ENCODE measurements at regions not wholly inside any gene's neighbourhood (a gene's known extent, or its start where the extent isn't known, plus 50 kb on each side); places are given as distances from the start of the nearest gene placed in this dataset.
"Not testable (repeated sequence)": the region's sequence is repeated elsewhere in the genome, so short reads cannot be mapped to it uniquely, and the experiment has no call there.

GRCh38 chr16:29255957-29256356 is 150.6 kb downstream of the NPIPB11 start:
- H3K4me1 ChIP-seq (ENCODE audit: control insufficient read depth in 1 of 2, insufficient read depth in 2 of 2, low read length in 2 of 2); H3K36me3 ChIP-seq (ENCODE audit: control insufficient read depth in 1 of 2, insufficient read depth in 2 of 2, low read length in 1 of 2); ATAC-seq (ENCODE audit: low FRiP score); H3K4me3 ChIP-seq (ENCODE audit: low read length in 2 of 2); intact Hi-C loops (cut with DNase I); H3K9me3 ChIP-seq (ENCODE audit: control insufficient read depth, low read length); H3K27ac ChIP-seq (ENCODE audit: low read depth in 1 of 2, low read length in 2 of 2); H3K27me3 ChIP-seq (ENCODE audit: control insufficient read depth in 1 of 2, insufficient read depth in 2 of 2, low read length in 1 of 2); DNase-seq: not testable (repeated sequence)
- WGBS, 2 donors = 67 to 75% methylated on average over 6 of the region's 6 CpGs

DNA sequence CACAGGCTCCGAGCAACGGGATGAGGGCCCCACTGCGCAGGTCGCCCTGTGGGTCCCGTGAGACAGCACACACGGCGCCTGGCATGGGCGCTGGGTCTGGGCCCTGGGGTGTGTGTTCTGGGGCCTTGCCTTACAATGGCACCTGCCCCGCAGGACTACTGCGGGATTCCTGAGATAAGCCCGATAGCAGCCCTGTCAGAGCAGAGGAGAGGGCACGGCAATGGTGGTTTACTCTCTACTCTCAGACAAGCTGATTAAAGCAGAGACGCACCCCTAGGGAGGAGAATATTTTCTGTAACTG is 151.1 kb downstream of the NPIPB11 start:
- DNase-seq; H3K9me3 ChIP-seq (ENCODE audit: control insufficient read depth, low read length); intact Hi-C loops (cut with DNase I); H3K27ac ChIP-seq (ENCODE audit: low read depth in 1 of 2, low read length in 2 of 2); H3K4me3 ChIP-seq (ENCODE audit: low read length in 2 of 2); H3K4me1 ChIP-seq (ENCODE audit: control insufficient read depth in 1 of 2, insufficient read depth in 2 of 2, low read length in 2 of 2); H3K36me3 ChIP-seq (ENCODE audit: control insufficient read depth in 1 of 2, insufficient read depth in 2 of 2, low read length in 1 of 2); H3K27me3 ChIP-seq (ENCODE audit: control insufficient read depth in 1 of 2, insufficient read depth in 2 of 2, low read length in 1 of 2); ATAC-seq (ENCODE audit: low FRiP score): not testable (repeated sequence)
- WGBS, 2 donors = 94 to 96% methylated on average over 10 to 13 of the region's 13 CpGs

- Histone ChIP-seq H3K27ac (ENCODE audit: low read depth in 1 of 2, low read length in 2 of 2) (no peak overlapping the region), H3K9me3 (ENCODE audit: control insufficient read depth, low read length) (no peaks in the 10 kb centered on the region), H3K36me3 (ENCODE audit: control insufficient read depth in 1 of 2, insufficient read depth in 2 of 2, low read length in 1 of 2) (no peaks in the 10 kb centered on the region), H3K4me3 (ENCODE audit: low read length in 2 of 2) (no peak overlapping the region), H3K27me3 (ENCODE audit: control insufficient read depth in 1 of 2, insufficient read depth in 2 of 2, low read length in 1 of 2) (no peaks in the 10 kb centered on the region), H3K4me1 (ENCODE audit: control insufficient read depth in 1 of 2, insufficient read depth in 2 of 2, low read length in 2 of 2) (no peaks in the 10 kb centered on the region)
- intact Hi-C loops (cut with DNase I) = no loop called here
- 88% methylated on average over 31 to 33 of the region's 33 CpGs for WGBS, 2 donors
- ATAC-seq (ENCODE audit: low FRiP score) (no peak), DNase-seq (no peak)
Measured at GRCh38 chr16:29254676-29255495, 151.6 kb downstream of the NPIPB11 start.

DNA sequence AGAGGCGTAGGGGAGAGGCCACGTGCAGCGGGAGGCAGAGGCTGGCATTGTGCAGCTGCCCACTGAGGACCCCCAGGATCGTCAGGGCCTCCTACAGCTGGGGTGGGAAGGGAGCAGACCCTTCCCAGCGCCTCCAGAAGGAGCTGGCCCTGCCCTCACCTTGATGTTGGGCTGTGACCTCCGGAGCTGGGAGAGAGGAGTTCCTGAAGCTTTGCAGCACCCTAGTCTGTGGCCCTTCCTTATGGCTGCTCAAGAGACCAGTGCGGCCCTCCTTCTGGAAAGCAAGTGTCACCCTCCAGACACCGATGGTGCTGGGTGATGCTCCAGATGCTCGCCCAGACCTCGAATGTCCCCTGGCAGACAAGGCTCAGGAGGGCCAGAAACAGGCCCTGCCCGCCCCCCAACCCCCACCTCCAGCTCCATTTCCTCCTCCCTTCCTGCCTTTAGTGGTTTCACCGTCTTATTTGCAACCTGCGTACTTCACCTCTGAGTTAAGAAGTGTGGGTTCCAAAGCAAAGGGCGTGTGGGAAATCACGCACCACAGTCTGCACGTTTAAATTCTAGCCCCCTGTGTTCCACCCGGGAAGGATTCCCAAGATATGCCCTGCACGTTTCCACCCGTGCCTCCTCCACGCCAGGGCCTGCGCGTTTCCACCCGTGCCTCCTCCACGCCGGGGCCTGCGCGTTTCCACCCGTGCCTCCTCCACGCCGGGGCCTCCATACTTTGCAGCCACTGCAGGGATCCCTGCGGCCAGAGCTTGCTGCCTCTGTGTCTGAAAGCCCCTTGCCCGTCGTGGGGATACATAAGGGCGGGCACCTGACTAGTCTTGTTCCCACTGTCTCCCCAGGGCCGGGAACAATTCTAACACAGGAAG is 152.6 kb downstream of the NPIPB11 start:
- not testable (repeated sequence) for DNase-seq

DNA sequence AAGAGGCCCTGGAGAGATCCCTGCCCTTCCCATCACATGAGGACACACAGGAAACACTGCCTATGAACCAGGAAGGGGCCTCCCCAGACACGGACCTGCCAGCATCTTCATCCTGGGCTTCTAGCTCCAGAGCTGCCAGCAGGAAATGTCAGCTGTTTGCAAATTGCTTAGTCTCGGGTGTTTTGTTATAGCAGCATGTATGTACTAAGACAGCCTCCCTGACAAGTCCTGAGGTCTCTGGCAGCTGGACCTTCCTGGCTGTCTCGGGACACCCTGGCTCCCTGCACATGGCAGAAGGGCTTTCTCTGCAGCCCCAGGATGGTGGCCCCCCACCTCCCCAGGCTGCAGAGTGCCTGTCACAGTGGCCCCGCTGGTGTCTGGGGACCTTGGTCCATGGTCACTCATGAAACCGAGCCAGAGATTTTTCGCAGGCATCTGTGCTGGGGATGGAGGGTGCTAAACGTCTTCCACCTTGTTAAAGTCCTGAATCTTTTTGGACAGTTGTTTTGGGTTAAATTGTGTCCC is 153.4 kb downstream of the NPIPB11 start:
- H3K9me3 ChIP-seq (ENCODE audit: control insufficient read depth, low read length); H3K27ac ChIP-seq (ENCODE audit: low read depth in 1 of 2, low read length in 2 of 2); H3K4me3 ChIP-seq (ENCODE audit: low read length in 2 of 2); ATAC-seq (ENCODE audit: low FRiP score); intact Hi-C loops (cut with DNase I); DNase-seq; H3K4me1 ChIP-seq (ENCODE audit: control insufficient read depth in 1 of 2, insufficient read depth in 2 of 2, low read length in 2 of 2); H3K27me3 ChIP-seq (ENCODE audit: control insufficient read depth in 1 of 2, insufficient read depth in 2 of 2, low read length in 1 of 2); H3K36me3 ChIP-seq (ENCODE audit: control insufficient read depth in 1 of 2, insufficient read depth in 2 of 2, low read length in 1 of 2): not testable (repeated sequence)
- 84 to 91% methylated on average over 7 of the region's 7 CpGs for WGBS, 2 donors

More for the DNA sequence above, 152.6 kb downstream of the NPIPB11 start:
- H3K9me3 ChIP-seq (ENCODE audit: control insufficient read depth, low read length); H3K36me3 ChIP-seq (ENCODE audit: control insufficient read depth in 1 of 2, insufficient read depth in 2 of 2, low read length in 1 of 2); H3K27ac ChIP-seq (ENCODE audit: low read depth in 1 of 2, low read length in 2 of 2); intact Hi-C loops (cut with DNase I); H3K27me3 ChIP-seq (ENCODE audit: control insufficient read depth in 1 of 2, insufficient read depth in 2 of 2, low read length in 1 of 2); H3K4me1 ChIP-seq (ENCODE audit: control insufficient read depth in 1 of 2, insufficient read depth in 2 of 2, low read length in 2 of 2); ATAC-seq (ENCODE audit: low FRiP score); H3K4me3 ChIP-seq (ENCODE audit: low read length in 2 of 2): not testable (repeated sequence)
- WGBS, 2 donors = 94% methylated on average over 33 to 35 of the region's 35 CpGs

- H3K4me3 ChIP-seq (ENCODE audit: low read length in 2 of 2); H3K27ac ChIP-seq (ENCODE audit: low read depth in 1 of 2, low read length in 2 of 2); DNase-seq; H3K27me3 ChIP-seq (ENCODE audit: control insufficient read depth in 1 of 2, insufficient read depth in 2 of 2, low read length in 1 of 2); H3K9me3 ChIP-seq (ENCODE audit: control insufficient read depth, low read length); ATAC-seq (ENCODE audit: low FRiP score); H3K36me3 ChIP-seq (ENCODE audit: control insufficient read depth in 1 of 2, insufficient read depth in 2 of 2, low read length in 1 of 2); H3K4me1 ChIP-seq (ENCODE audit: control insufficient read depth in 1 of 2, insufficient read depth in 2 of 2, low read length in 2 of 2); intact Hi-C loops (cut with DNase I): not testable (repeated sequence)
- WGBS, 2 donors = 96 to 97% methylated on average over 14 of the region's 14 CpGs
Measured at GRCh38 chr16:29252311-29252710, 154.2 kb downstream of the NPIPB11 start.

DNA sequence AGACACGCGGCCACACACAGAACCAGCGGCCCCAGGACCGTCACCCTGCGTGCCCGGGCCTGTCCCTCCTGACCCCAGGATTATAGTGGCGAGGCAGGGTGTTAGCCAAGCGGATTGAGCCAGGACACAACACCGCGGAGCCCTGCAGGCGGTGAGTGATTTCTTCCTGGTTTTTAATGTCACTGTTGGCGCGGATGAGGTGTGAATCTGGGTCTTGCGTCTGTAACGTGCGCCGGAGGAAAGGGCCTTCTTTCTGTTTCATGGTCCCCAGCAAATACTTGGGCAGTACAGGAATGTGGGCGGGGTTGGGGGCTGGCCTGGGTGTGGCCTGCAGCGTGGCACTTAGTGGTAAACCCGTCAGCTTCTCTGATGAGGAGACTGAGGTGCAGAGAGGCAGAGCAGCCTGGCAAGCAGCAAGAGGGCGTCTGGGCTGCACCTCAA is 154.9 kb downstream of the NPIPB11 start:
- DNase-seq; H3K27ac ChIP-seq (ENCODE audit: low read depth in 1 of 2, low read length in 2 of 2); ATAC-seq (ENCODE audit: low FRiP score); H3K9me3 ChIP-seq (ENCODE audit: control insufficient read depth, low read length); intact Hi-C loops (cut with DNase I); H3K27me3 ChIP-seq (ENCODE audit: control insufficient read depth in 1 of 2, insufficient read depth in 2 of 2, low read length in 1 of 2); H3K4me3 ChIP-seq (ENCODE audit: low read length in 2 of 2); H3K4me1 ChIP-seq (ENCODE audit: control insufficient read depth in 1 of 2, insufficient read depth in 2 of 2, low read length in 2 of 2); H3K36me3 ChIP-seq (ENCODE audit: control insufficient read depth in 1 of 2, insufficient read depth in 2 of 2, low read length in 1 of 2): not testable (repeated sequence)
- 77 to 82% methylated on average over 20 to 21 of the region's 21 CpGs for WGBS, 2 donors

- H3K27me3 ChIP-seq (ENCODE audit: control insufficient read depth in 1 of 2, insufficient read depth in 2 of 2, low read length in 1 of 2); intact Hi-C loops (cut with DNase I); ATAC-seq (ENCODE audit: low FRiP score); H3K27ac ChIP-seq (ENCODE audit: low read depth in 1 of 2, low read length in 2 of 2); H3K4me1 ChIP-seq (ENCODE audit: control insufficient read depth in 1 of 2, insufficient read depth in 2 of 2, low read length in 2 of 2); H3K36me3 ChIP-seq (ENCODE audit: control insufficient read depth in 1 of 2, insufficient read depth in 2 of 2, low read length in 1 of 2); H3K9me3 ChIP-seq (ENCODE audit: control insufficient read depth, low read length); DNase-seq; H3K4me3 ChIP-seq (ENCODE audit: low read length in 2 of 2): not testable (repeated sequence)
- 92% methylated on average over 14 to 15 of the region's 19 CpGs for WGBS, 2 donors
Measured at GRCh38 chr16:29250923-29251434, 155.5 kb downstream of the NPIPB11 start.

All from aorta (tissue), 5 donors.